Endothelial cell (in vitro differentiated cells): ENCODE measurements at regions not wholly inside any gene's neighbourhood (a gene's known extent, or its start where the extent isn't known, plus 50 kb on each side); places are given as distances from the start of the nearest gene placed in this dataset.

ENCODE experiments used
- DNase-seq: peaks from one replicate; pipeline ENCODE4 v3.0.0; 2021; ENCODE audit warnings: low spot score
- H3K27ac Mint-ChIP-seq: one replicate; pipeline ENCODE4 v1.8.0; 2021; ENCODE audit warnings: mixed read lengths, inconsistent platforms; ENCODE audit not compliant: unreplicated experiment
- H3K27me3 Mint-ChIP-seq: one replicate; pipeline ENCODE4 v1.8.0; 2021; ENCODE audit warnings: mild to moderate bottlenecking, moderate library complexity, mixed read lengths, inconsistent platforms; ENCODE audit not compliant: unreplicated experiment
- H3K36me3 Mint-ChIP-seq: one replicate; pipeline ENCODE4 v1.8.0; 2021; ENCODE audit warnings: mild to moderate bottlenecking, low read depth, mixed read lengths, inconsistent platforms; ENCODE audit not compliant: unreplicated experiment
- H3K4me1 Mint-ChIP-seq: one replicate; pipeline ENCODE4 v1.8.0; 2021; ENCODE audit warnings: mild to moderate bottlenecking, mixed read lengths, inconsistent platforms; ENCODE audit not compliant: unreplicated experiment
- H3K4me3 Mint-ChIP-seq: one replicate; pipeline ENCODE4 v1.8.0; 2021; ENCODE audit warnings: mild to moderate bottlenecking, mixed read lengths, inconsistent platforms; ENCODE audit not compliant: unreplicated experiment
- H3K9me3 Mint-ChIP-seq: one replicate; pipeline ENCODE4 v1.8.0; 2021; ENCODE audit warnings: mixed read lengths, inconsistent platforms; ENCODE audit not compliant: unreplicated experiment
- CTCF ChIP-seq: fragments of 200-600 bp; sonication (generic); IDR thresholded peaks from one replicate; pipeline ENCODE4 v1.5.0; 2021; ENCODE audit warnings: antibody characterized with exemption; ENCODE audit not compliant: unreplicated experiment

- Mint-ChIP-seq H3K4me1 (no peaks in the 10 kb centered on the region), H3K9me3 (no peaks in the 10 kb centered on the region), H3K4me3 (no peak overlapping the region), H3K27ac (no peak overlapping the region), H3K36me3 (no peaks in the 10 kb centered on the region), H3K27me3 (no peaks in the 10 kb centered on the region)
- DNase-seq, result no peak
- TF ChIP-seq CTCF, result no peak
Observed at GRCh38 chr1:57474137-57474750, 50.4 kb upstream of the DAB1 start.
